ENCODE measurements at regions not wholly inside any gene's neighbourhood (a gene's known extent, or its start where the extent isn't known, plus 50 kb on each side); places are given as distances from the start of the nearest gene placed in this dataset.
A peak's percentile ranks its signal among the peaks of the same experiment; 100 is the strongest.

DNA sequence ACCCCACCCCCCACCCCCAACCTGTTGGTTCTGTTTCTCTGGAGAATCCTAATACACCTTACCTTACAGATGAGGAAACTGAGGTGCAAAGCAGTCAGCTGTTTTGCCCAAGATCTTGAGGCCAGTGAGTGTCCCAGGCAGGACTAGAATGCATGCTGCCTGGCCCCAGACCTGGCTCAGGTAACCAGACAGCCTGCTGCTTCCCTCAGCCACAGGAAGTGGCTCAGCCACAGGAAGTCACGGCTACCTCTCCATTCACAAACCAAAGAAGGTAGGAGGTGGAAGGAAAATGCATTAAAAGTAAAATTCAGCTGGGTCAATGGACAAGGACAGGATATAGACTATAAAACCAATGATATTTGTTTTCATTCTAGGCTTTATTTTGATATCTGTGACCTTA, 517.6 kb downstream of the CD83 start:
- Histone ChIP-seq H3K27ac (ENCODE audit: insufficient read depth, low read depth, low read length, poor library complexity, severe bottlenecking) (no peak overlapping the region), H3K4me1 (ENCODE audit: control insufficient read depth, insufficient read depth, low read length) (peaks cover 21% of the 10 kb centered on the region), H3K27me3 (ENCODE audit: control insufficient read depth, insufficient read depth, low read length, poor library complexity, severe bottlenecking) (no peaks in the 10 kb centered on the region), H3K36me3 (ENCODE audit: control insufficient read depth, insufficient read depth, low read length) (no peaks in the 10 kb centered on the region), H3K9me3 (ENCODE audit: control insufficient read depth, low read length) (no peaks in the 10 kb centered on the region), H3K4me3 (ENCODE audit: insufficient read depth, low read depth, low read length) (no peak overlapping the region)
- 0% methylated on average over 1 of the region's 1 CpG; no CpG with 5 or more reads in 1 of the 2 experiments for WGBS, 2 experiments

GRCh38 chr6:14635934-14636591, 518.5 kb downstream of the CD83 start:
- Histone ChIP-seq H3K36me3 (ENCODE audit: control insufficient read depth, insufficient read depth, low read length) (no peaks in the 10 kb centered on the region), H3K27me3 (ENCODE audit: control insufficient read depth, insufficient read depth, low read length, poor library complexity, severe bottlenecking) (no peaks in the 10 kb centered on the region), H3K4me3 (ENCODE audit: insufficient read depth, low read depth, low read length) (no peak overlapping the region), H3K27ac (ENCODE audit: insufficient read depth, low read depth, low read length, poor library complexity, severe bottlenecking) (no peak overlapping the region), H3K9me3 (ENCODE audit: control insufficient read depth, low read length) (no peaks in the 10 kb centered on the region), H3K4me1 (ENCODE audit: control insufficient read depth, insufficient read depth, low read length) (peaks cover 24% of the 10 kb centered on the region)
- WGBS, 2 experiments = 79 to 90% methylated on average over 6 of the region's 6 CpGs

- Histone ChIP-seq H3K27ac (ENCODE audit: insufficient read depth, low read depth, low read length, poor library complexity, severe bottlenecking) (no peak overlapping the region), H3K36me3 (ENCODE audit: control insufficient read depth, insufficient read depth, low read length) (no peaks in the 10 kb centered on the region), H3K4me1 (ENCODE audit: control insufficient read depth, insufficient read depth, low read length) (peaks cover 40% of the 10 kb centered on the region), H3K4me3 (ENCODE audit: insufficient read depth, low read depth, low read length) (no peak overlapping the region), H3K9me3 (ENCODE audit: control insufficient read depth, low read length) (no peaks in the 10 kb centered on the region), H3K27me3 (ENCODE audit: control insufficient read depth, insufficient read depth, low read length, poor library complexity, severe bottlenecking) (no peaks in the 10 kb centered on the region)
- WGBS, 2 experiments = 72 to 85% methylated on average over 4 of the region's 4 CpGs
Measured at GRCh38 chr6:14638435-14638905, 520.9 kb downstream of the CD83 start.

DNA sequence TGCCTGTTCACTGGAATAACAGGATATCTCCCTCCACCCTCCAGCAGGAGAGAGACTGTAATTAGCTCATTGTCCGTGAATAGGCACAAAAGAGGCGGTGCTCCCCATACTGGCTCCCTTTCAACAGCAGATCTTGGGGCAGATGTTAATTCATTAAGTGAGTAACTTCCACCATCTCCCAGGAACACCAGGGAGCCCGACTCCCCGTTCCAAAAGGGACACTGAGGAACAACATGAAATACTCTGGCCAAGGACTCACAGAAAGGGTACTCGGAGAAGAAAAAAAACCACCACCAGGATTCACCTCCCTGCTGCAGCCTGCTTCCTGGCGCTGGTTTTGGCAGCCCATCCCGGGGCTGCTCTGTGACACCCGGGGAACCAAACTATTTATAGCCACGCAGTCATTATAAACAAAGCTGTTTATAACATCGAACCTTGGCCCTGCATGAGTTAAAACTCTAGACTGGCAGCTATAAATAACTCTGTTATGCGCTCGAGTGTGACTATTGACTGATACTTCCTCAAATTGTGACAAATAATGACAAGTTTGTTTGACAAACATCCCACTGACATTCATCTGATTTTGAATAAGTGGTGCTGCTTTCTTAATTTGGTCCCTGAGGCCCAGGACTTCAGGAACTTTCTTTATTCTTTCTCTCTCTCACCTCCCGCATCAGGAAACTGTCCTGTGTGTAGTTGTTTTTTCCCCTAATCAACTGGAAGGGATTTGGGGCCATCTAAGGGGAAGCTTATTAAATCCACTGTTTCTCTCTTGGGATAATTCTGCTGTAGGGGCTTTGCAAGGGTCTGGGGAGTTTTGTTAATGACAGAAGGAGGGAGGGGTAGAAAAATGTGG, 521.6 kb downstream of the CD83 start:
- H3K36me3 ChIP-seq (ENCODE audit: control insufficient read depth, insufficient read depth, low read length) = no peaks in the 10 kb centered on the region
- 21 to 23% methylated on average over 13 of the region's 13 CpGs for WGBS, 2 experiments

GRCh38 chr6:14639983-14640599, 522.5 kb downstream of the CD83 start:
- Histone ChIP-seq H3K36me3 (ENCODE audit: control insufficient read depth, insufficient read depth, low read length) (no peaks in the 10 kb centered on the region), H3K4me1 (ENCODE audit: control insufficient read depth, insufficient read depth, low read length) (peaks cover 40% of the 10 kb centered on the region), H3K27ac (ENCODE audit: insufficient read depth, low read depth, low read length, poor library complexity, severe bottlenecking) (no peak overlapping the region), H3K4me3 (ENCODE audit: insufficient read depth, low read depth, low read length) (no peak overlapping the region), H3K27me3 (ENCODE audit: control insufficient read depth, insufficient read depth, low read length, poor library complexity, severe bottlenecking) (no peaks in the 10 kb centered on the region), H3K9me3 (ENCODE audit: control insufficient read depth, low read length) (no peaks in the 10 kb centered on the region)
- 35 to 40% methylated on average over 12 of the region's 12 CpGs for WGBS, 2 experiments

More for the DNA sequence above, 521.6 kb downstream of the CD83 start:
- H3K4me1 ChIP-seq (ENCODE audit: control insufficient read depth, insufficient read depth, low read length) = peaks cover 40% of the 10 kb centered on the region
- H3K27ac ChIP-seq (ENCODE audit: insufficient read depth, low read depth, low read length, poor library complexity, severe bottlenecking) = peak overlapping the region; percentile 51
- no peaks in the 10 kb centered on the region for H3K9me3 ChIP-seq (ENCODE audit: control insufficient read depth, low read length)
- H3K4me3 ChIP-seq (ENCODE audit: insufficient read depth, low read depth, low read length) = no peak overlapping the region
- H3K27me3 ChIP-seq (ENCODE audit: control insufficient read depth, insufficient read depth, low read length, poor library complexity, severe bottlenecking) = no peaks in the 10 kb centered on the region

DNA sequence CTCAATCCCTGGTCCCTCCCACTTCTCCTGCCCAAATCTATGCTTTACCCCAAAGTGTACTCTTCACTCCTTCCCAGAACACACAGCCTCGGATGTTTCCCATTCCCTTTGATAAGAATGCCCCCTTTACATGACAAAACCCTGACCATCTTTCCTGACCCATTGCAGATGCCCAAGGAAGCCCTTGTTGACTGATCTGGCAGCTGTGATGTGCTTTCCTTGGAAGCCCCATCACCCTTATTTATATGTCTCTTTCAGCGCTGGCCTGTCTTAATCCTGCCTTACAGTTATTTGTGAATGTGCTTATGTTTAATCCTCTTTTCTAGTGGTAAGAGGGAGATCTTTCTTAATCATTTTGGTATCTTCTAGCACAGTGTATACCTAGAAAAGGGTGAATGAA, 523.1 kb downstream of the CD83 start:
- 34 to 39% methylated on average over 2 of the region's 2 CpGs for WGBS, 2 experiments
- Histone ChIP-seq H3K4me1 (ENCODE audit: control insufficient read depth, insufficient read depth, low read length) (peaks cover 40% of the 10 kb centered on the region), H3K27me3 (ENCODE audit: control insufficient read depth, insufficient read depth, low read length, poor library complexity, severe bottlenecking) (no peaks in the 10 kb centered on the region), H3K36me3 (ENCODE audit: control insufficient read depth, insufficient read depth, low read length) (no peaks in the 10 kb centered on the region), H3K9me3 (ENCODE audit: control insufficient read depth, low read length) (no peaks in the 10 kb centered on the region), H3K4me3 (ENCODE audit: insufficient read depth, low read depth, low read length) (no peak overlapping the region), H3K27ac (ENCODE audit: insufficient read depth, low read depth, low read length, poor library complexity, severe bottlenecking) (no peak overlapping the region)

DNA sequence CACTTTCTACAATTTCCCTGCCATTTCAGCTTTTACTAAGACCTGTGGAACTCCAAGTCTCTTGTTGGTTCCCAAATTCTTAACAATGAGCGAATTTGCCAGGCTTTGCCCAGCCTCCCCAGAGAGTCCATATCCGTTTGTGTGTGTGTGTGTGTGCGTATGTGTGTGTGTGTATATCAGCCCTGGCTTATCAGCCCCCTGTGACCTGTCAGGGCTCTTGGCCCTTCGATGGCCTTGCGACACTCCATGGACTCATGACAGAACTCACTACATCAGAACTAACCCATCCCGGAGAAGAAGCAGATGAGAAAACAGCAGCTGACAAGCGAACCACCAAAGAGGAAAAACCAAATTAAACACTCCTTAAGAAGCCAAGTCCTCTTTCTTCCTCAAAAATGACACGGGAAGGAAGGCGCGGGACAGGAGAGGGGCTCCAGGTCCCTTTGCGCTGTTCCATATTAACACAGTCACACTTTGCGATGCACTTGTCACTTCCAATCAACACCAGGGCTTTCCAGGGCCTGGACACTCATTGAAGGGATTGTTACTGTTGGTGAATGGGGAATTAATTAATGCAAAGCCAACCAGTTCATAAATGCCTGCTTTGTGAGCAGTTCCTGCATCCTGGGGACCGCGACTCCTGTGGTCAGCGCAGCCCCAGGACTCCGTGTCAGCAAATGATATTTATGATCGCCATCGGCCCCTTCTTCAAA, 524.0 kb downstream of the CD83 start:
- no peak overlapping the region for H3K27ac ChIP-seq (ENCODE audit: insufficient read depth, low read depth, low read length, poor library complexity, severe bottlenecking)
- 89 to 92% methylated on average over 18 of the region's 18 CpGs for WGBS, 2 experiments
- no peaks in the 10 kb centered on the region for H3K27me3 ChIP-seq (ENCODE audit: control insufficient read depth, insufficient read depth, low read length, poor library complexity, severe bottlenecking)
- H3K4me1 ChIP-seq (ENCODE audit: control insufficient read depth, insufficient read depth, low read length) = peaks cover 40% of the 10 kb centered on the region
- no peak overlapping the region for H3K4me3 ChIP-seq (ENCODE audit: insufficient read depth, low read depth, low read length)
- no peaks in the 10 kb centered on the region for H3K36me3 ChIP-seq (ENCODE audit: control insufficient read depth, insufficient read depth, low read length)
- H3K9me3 ChIP-seq (ENCODE audit: control insufficient read depth, low read length) = no peaks in the 10 kb centered on the region

GRCh38 chr6:14642136-14642505, 524.5 kb downstream of the CD83 start:
- Histone ChIP-seq H3K9me3 (ENCODE audit: control insufficient read depth, low read length) (no peaks in the 10 kb centered on the region), H3K27me3 (ENCODE audit: control insufficient read depth, insufficient read depth, low read length, poor library complexity, severe bottlenecking) (no peaks in the 10 kb centered on the region), H3K36me3 (ENCODE audit: control insufficient read depth, insufficient read depth, low read length) (no peaks in the 10 kb centered on the region), H3K4me1 (ENCODE audit: control insufficient read depth, insufficient read depth, low read length) (peaks cover 40% of the 10 kb centered on the region), H3K4me3 (ENCODE audit: insufficient read depth, low read depth, low read length) (no peak overlapping the region), H3K27ac (ENCODE audit: insufficient read depth, low read depth, low read length, poor library complexity, severe bottlenecking) (no peak overlapping the region)
- 76 to 80% methylated on average over 7 to 8 of the region's 8 CpGs for WGBS, 2 experiments

GRCh38 chr6:14642842-14643241, 525.3 kb downstream of the CD83 start:
- H3K4me3 ChIP-seq (ENCODE audit: insufficient read depth, low read depth, low read length) = no peak overlapping the region
- no peaks in the 10 kb centered on the region for H3K36me3 ChIP-seq (ENCODE audit: control insufficient read depth, insufficient read depth, low read length)
- H3K27me3 ChIP-seq (ENCODE audit: control insufficient read depth, insufficient read depth, low read length, poor library complexity, severe bottlenecking) = no peaks in the 10 kb centered on the region
- H3K4me1 ChIP-seq (ENCODE audit: control insufficient read depth, insufficient read depth, low read length) = peaks cover 40% of the 10 kb centered on the region
- no peaks in the 10 kb centered on the region for H3K9me3 ChIP-seq (ENCODE audit: control insufficient read depth, low read length)
- 92 to 100% methylated on average over 2 of the region's 2 CpGs for WGBS, 2 experiments
- no peak overlapping the region for H3K27ac ChIP-seq (ENCODE audit: insufficient read depth, low read depth, low read length, poor library complexity, severe bottlenecking)

GRCh38 chr6:14644381-14644780, 526.8 kb downstream of the CD83 start:
- H3K4me3 ChIP-seq (ENCODE audit: insufficient read depth, low read depth, low read length) = no peak overlapping the region
- H3K9me3 ChIP-seq (ENCODE audit: control insufficient read depth, low read length) = no peaks in the 10 kb centered on the region
- no peaks in the 10 kb centered on the region for H3K36me3 ChIP-seq (ENCODE audit: control insufficient read depth, insufficient read depth, low read length)

More at GRCh38 chr6:14644381-14644780, 526.8 kb downstream of the CD83 start:
- peaks cover 29% of the 10 kb centered on the region for H3K4me1 ChIP-seq (ENCODE audit: control insufficient read depth, insufficient read depth, low read length)
- H3K27me3 ChIP-seq (ENCODE audit: control insufficient read depth, insufficient read depth, low read length, poor library complexity, severe bottlenecking) = no peaks in the 10 kb centered on the region
- H3K27ac ChIP-seq (ENCODE audit: insufficient read depth, low read depth, low read length, poor library complexity, severe bottlenecking) = no peak overlapping the region
